BLaER1 (cell line): ENCODE measurements at regions not wholly inside any gene's neighbourhood (a gene's known extent, or its start where the extent isn't known, plus 50 kb on each side); places are given as distances from the start of the nearest gene placed in this dataset.

Experiments
- H3K27ac ChIP-seq: shearing (Covaris generic); formaldehyde crosslinking; 2 replicates; pipeline ENCODE4 v1.8.1; 2022
- H3K27me3 ChIP-seq: shearing (Covaris generic); formaldehyde crosslinking; 2 replicates; pipeline ENCODE4 v1.8.1; 2022
- H3K36me3 ChIP-seq: shearing (Covaris generic); formaldehyde crosslinking; 2 replicates; pipeline ENCODE4 v1.8.1; 2022
- H3K4me1 ChIP-seq: shearing (Covaris generic); formaldehyde crosslinking; 2 replicates; pipeline ENCODE4 v1.8.1; 2022
- H3K4me2 ChIP-seq: shearing (Covaris generic); formaldehyde crosslinking; 2 replicates; pipeline ENCODE4 v1.8.1; 2022
- H3K4me3 ChIP-seq: shearing (Covaris generic); formaldehyde crosslinking; 2 replicates; pipeline ENCODE4 v1.8.1; 2022
- H3K9ac ChIP-seq: shearing (Covaris generic); formaldehyde crosslinking; 2 replicates; pipeline ENCODE4 v1.8.1; 2022
- H3K9me3 ChIP-seq: shearing (Covaris generic); formaldehyde crosslinking; 2 replicates; pipeline ENCODE4 v1.8.1; 2022
- H4K20me1 ChIP-seq: shearing (Covaris generic); formaldehyde crosslinking; 2 replicates; pipeline ENCODE4 v1.8.1; 2022
- Cebpa-rat ChIP-seq: shearing (Covaris generic); IDR thresholded peaks from 2 replicates; pipeline ENCODE4 v1.8.1; 2022

GRCh38 chr10:1841759-1842158 is 104.4 kb upstream of the ADARB2 start:
- no peak overlapping the region for H3K9ac ChIP-seq
- no peak overlapping the region for H3K4me2 ChIP-seq
- no peaks in the 10 kb centered on the region for H4K20me1 ChIP-seq
- H3K36me3 ChIP-seq, result no peaks in the 10 kb centered on the region
- no peaks in the 10 kb centered on the region for H3K9me3 ChIP-seq
- no peak for TF ChIP-seq Cebpa-rat
- H3K27me3 ChIP-seq, result no peaks in the 10 kb centered on the region
- no peak overlapping the region for H3K27ac ChIP-seq
- H3K4me3 ChIP-seq, result no peak overlapping the region
- no peaks in the 10 kb centered on the region for H3K4me1 ChIP-seq

- Histone ChIP-seq H4K20me1 (no peaks in the 10 kb centered on the region), H3K9me3 (peaks cover 8% of the 10 kb centered on the region; the same call in 1 of the 2 replicates), H3K4me2 (no peak overlapping the region), H3K4me1 (peaks cover 12% of the 10 kb centered on the region), H3K9ac (no peak overlapping the region), H3K27ac (no peak overlapping the region), H3K36me3 (no peaks in the 10 kb centered on the region), H3K4me3 (no peak overlapping the region), H3K27me3 (no peaks in the 10 kb centered on the region)
- no peak for TF ChIP-seq Cebpa-rat
Measured at GRCh38 chr10:1829712-1830111, 92.4 kb upstream of the ADARB2 start.

- H3K9ac ChIP-seq, result no peak overlapping the region
- TF ChIP-seq Cebpa-rat, result no peak
Measured at GRCh38 chr10:1824928-1825327, 87.6 kb upstream of the ADARB2 start.

GRCh38 chr10:1814556-1814955 is 77.2 kb upstream of the ADARB2 start:
- H3K27me3 ChIP-seq, result no peaks in the 10 kb centered on the region
- no peaks in the 10 kb centered on the region for H3K4me1 ChIP-seq
- H3K9me3 ChIP-seq, result peaks cover 15% of the 10 kb centered on the region
- no peak overlapping the region for H3K4me3 ChIP-seq
- H4K20me1 ChIP-seq, result no peaks in the 10 kb centered on the region
- no peaks in the 10 kb centered on the region for H3K36me3 ChIP-seq
- H3K27ac ChIP-seq, result no peak overlapping the region
- H3K9ac ChIP-seq, result no peak overlapping the region
- no peak for TF ChIP-seq Cebpa-rat
- no peak overlapping the region for H3K4me2 ChIP-seq

More at GRCh38 chr10:1824928-1825327, 87.6 kb upstream of the ADARB2 start:
- no peak overlapping the region for H3K27ac ChIP-seq
- peak overlapping the region; percentile 55 for H3K4me2 ChIP-seq
- H3K4me3 ChIP-seq, result no peak overlapping the region
- H4K20me1 ChIP-seq, result no peaks in the 10 kb centered on the region
- H3K36me3 ChIP-seq, result no peaks in the 10 kb centered on the region
- peaks cover 15% of the 10 kb centered on the region for H3K4me1 ChIP-seq
- H3K27me3 ChIP-seq, result no peaks in the 10 kb centered on the region
- peaks cover 15% of the 10 kb centered on the region for H3K9me3 ChIP-seq

GRCh38 chr10:1809139-1809741 is 71.9 kb upstream of the ADARB2 start:
- Histone ChIP-seq H3K9ac (no peak overlapping the region), H3K36me3 (no peaks in the 10 kb centered on the region), H3K9me3 (no peaks in the 10 kb centered on the region), H4K20me1 (no peaks in the 10 kb centered on the region), H3K4me3 (no peak overlapping the region), H3K27ac (no peak overlapping the region), H3K4me2 (no peak overlapping the region), H3K27me3 (no peaks in the 10 kb centered on the region), H3K4me1 (no peaks in the 10 kb centered on the region)
- TF ChIP-seq Cebpa-rat, result no peak

- no peaks in the 10 kb centered on the region for H3K4me1 ChIP-seq
- TF ChIP-seq Cebpa-rat, result no peak
- H3K9ac ChIP-seq, result no peak overlapping the region
- no peaks in the 10 kb centered on the region for H3K27me3 ChIP-seq
- no peaks in the 10 kb centered on the region for H4K20me1 ChIP-seq
- no peaks in the 10 kb centered on the region for H3K36me3 ChIP-seq
- H3K27ac ChIP-seq, result no peak overlapping the region
- H3K4me2 ChIP-seq, result no peak overlapping the region
- no peak overlapping the region for H3K4me3 ChIP-seq
- H3K9me3 ChIP-seq, result no peaks in the 10 kb centered on the region
Measured at GRCh38 chr10:1807924-1808323, 70.6 kb upstream of the ADARB2 start.

GRCh38 chr10:1807196-1807595 is 69.9 kb upstream of the ADARB2 start:
- H3K27me3 ChIP-seq, result no peaks in the 10 kb centered on the region
- no peaks in the 10 kb centered on the region for H3K4me1 ChIP-seq
- TF ChIP-seq Cebpa-rat, result no peak
- no peaks in the 10 kb centered on the region for H4K20me1 ChIP-seq
- no peak overlapping the region for H3K4me3 ChIP-seq
- H3K36me3 ChIP-seq, result no peaks in the 10 kb centered on the region
- H3K27ac ChIP-seq, result no peak overlapping the region
- H3K4me2 ChIP-seq, result no peak overlapping the region
- H3K9me3 ChIP-seq, result no peaks in the 10 kb centered on the region
- H3K9ac ChIP-seq, result no peak overlapping the region

- H3K27me3 ChIP-seq, result no peaks in the 10 kb centered on the region
- no peak overlapping the region for H3K4me3 ChIP-seq
- no peak overlapping the region for H3K27ac ChIP-seq
- no peak overlapping the region for H3K9ac ChIP-seq
- no peaks in the 10 kb centered on the region; the same call in none of the 2 replicates for H3K9me3 ChIP-seq
- H3K36me3 ChIP-seq, result no peaks in the 10 kb centered on the region
- no peak overlapping the region for H3K4me2 ChIP-seq
- TF ChIP-seq Cebpa-rat, result no peak
- H4K20me1 ChIP-seq, result no peaks in the 10 kb centered on the region
- no peaks in the 10 kb centered on the region for H3K4me1 ChIP-seq
Measured at GRCh38 chr10:1802413-1802812, 65.1 kb upstream of the ADARB2 start.

GRCh38 chr10:1788401-1788800 is 51.1 kb upstream of the ADARB2 start:
- Histone ChIP-seq H3K27me3 (no peaks in the 10 kb centered on the region), H3K9ac (no peak overlapping the region), H3K4me2 (no peak overlapping the region), H3K4me1 (no peaks in the 10 kb centered on the region), H3K9me3 (no peaks in the 10 kb centered on the region), H3K27ac (no peak overlapping the region), H3K36me3 (no peaks in the 10 kb centered on the region), H4K20me1 (no peaks in the 10 kb centered on the region), H3K4me3 (no peak overlapping the region)
- no peak for TF ChIP-seq Cebpa-rat
